B cell (primary cell): ENCODE measurements at regions not wholly inside any gene's neighbourhood (a gene's known extent, or its start where the extent isn't known, plus 50 kb on each side); places are given as distances from the start of the nearest gene placed in this dataset.

Source experiments
- ATAC-seq: fragments of 200-7000 bp; cut with Tn5 transposase; one replicate; pipeline ENCODE4 v1.10.0; 2021; ENCODE audit warnings: low read depth, mild to moderate bottlenecking, moderate number of reproducible peaks, moderate library complexity
- CTCF ChIA-PET: fragments of 350-600 bp; sonication (Branson Sonifier 250); formaldehyde crosslinking; loops from one replicate; lab custom pipeline; 2021; ENCODE audit warnings: antibody characterized with exemption, inconsistent platforms; lab: Charles Lee
- POLR2A ChIA-PET: fragments of 350-600 bp; sonication (Branson Sonifier 250); formaldehyde crosslinking; loops from one replicate; lab custom pipeline; 2021; ENCODE audit warnings: antibody characterized with exemption; lab: Charles Lee
- DNase-seq: peaks from one replicate; pipeline ENCODE4 v3.0.0; 2013
- H2AFZ ChIP-seq: 2 replicates; pipeline ENCODE4 v1.6.1; 2012; ENCODE audit warnings: mild to moderate bottlenecking, low read depth, low read length; ENCODE audit not compliant: insufficient read depth, poor library complexity, severe bottlenecking
- H3K27ac ChIP-seq, 2 donors: 1 replicate in 1 of 2; 2 replicates in 1 of 2; pipeline ENCODE4 v1.5.1; 2012 to 2013; ENCODE audit warnings: low read length in 2 of 2, mild to moderate bottlenecking in 2 of 2, moderate library complexity in 1 of 2
- H3K27me3 ChIP-seq, 4 experiments: fragments of 200-600 bp in 1 of 4; sonication (generic) in 1 of 4; replicated peaks in 1 of 4; 1 replicate in 2 of 4; 2 replicates in 2 of 4; pipeline versions ENCODE4 v1.6.1 to v1.7.0; 2013 to 2016; ENCODE audit warnings: low read length in 3 of 4, mild to moderate bottlenecking in 2 of 4, mixed read lengths in 1 of 4, moderate library complexity in 1 of 4; ENCODE audit not compliant: insufficient read depth in 4 of 4, control insufficient read depth in 3 of 4; ENCODE audit errors: control extremely low read depth in 1 of 4
- H3K36me3 ChIP-seq, 2 experiments: replicated peaks in 1 of 2; 1 replicate in 1 of 2; 2 replicates in 1 of 2; pipeline versions ENCODE4 v1.6.1 to v1.7.1; 2013; ENCODE audit warnings: low read length in 1 of 2; ENCODE audit not compliant: insufficient read depth in 2 of 2, control insufficient read depth in 1 of 2; ENCODE audit errors: control extremely low read depth in 1 of 2, extremely low read depth in 1 of 2
- H3K4me1 ChIP-seq, 2 donors: fragments of 200-600 bp in 1 of 2; sonication (generic) in 1 of 2; 1 replicate in 1 of 2; 2 replicates in 1 of 2; pipeline versions ENCODE4 v1.5.1 to v1.6.1; 2013 to 2017; ENCODE audit warnings: low read length in 2 of 2; ENCODE audit not compliant: control insufficient read depth in 2 of 2, insufficient read depth in 2 of 2
- H3K4me2 ChIP-seq: replicated peaks from 2 replicates; pipeline ENCODE3; 2012; ENCODE audit warnings: mild to moderate bottlenecking, low read depth, low read length; ENCODE audit not compliant: poor library complexity, severe bottlenecking
- H3K4me3 ChIP-seq, 5 experiments: fragments of 200-600 bp in 1 of 5; sonication (generic) in 1 of 5; 1 replicate in 3 of 5; 2 replicates in 2 of 5; pipeline versions ENCODE4 v1.5.1 to v1.7.0; 2011 to 2016; ENCODE audit warnings: low read length in 4 of 5, mild to moderate bottlenecking in 4 of 5, low read depth in 2 of 5, control low read depth in 1 of 5, moderate library complexity in 1 of 5; ENCODE audit not compliant: insufficient read depth in 1 of 5; ENCODE audit errors: control extremely low read depth in 1 of 5, extremely low read depth in 1 of 5
- H3K79me2 ChIP-seq: fragments of 200-600 bp; sonication (generic); one replicate; pipeline ENCODE4 v1.6.0; 2016; ENCODE audit warnings: low read length; ENCODE audit not compliant: control insufficient read depth, insufficient read depth
- H3K9ac ChIP-seq: fragments of 200-600 bp; sonication (generic); 2 replicates; pipeline ENCODE4 v1.6.1; 2017; ENCODE audit warnings: mild to moderate bottlenecking, low read length, moderate library complexity
- H3K9me3 ChIP-seq, 3 donors: one replicate each; pipeline versions ENCODE4 v1.6.1 to v1.7.1; 2013; ENCODE audit warnings: low read length in 2 of 3; ENCODE audit not compliant: control insufficient read depth in 2 of 3, insufficient read depth in 1 of 3; ENCODE audit errors: control extremely low read depth in 1 of 3
- H4K20me1 ChIP-seq: 2 replicates; pipeline ENCODE4 v1.6.0; 2012; ENCODE audit warnings: mild to moderate bottlenecking, low read length; ENCODE audit not compliant: insufficient read depth, control insufficient read depth, poor library complexity, severe bottlenecking
- H3K27ac Mint-ChIP-seq: one replicate; pipeline ENCODE4 v1.8.0; 2021; ENCODE audit warnings: mixed read lengths
- H3K27me3 Mint-ChIP-seq: one replicate; pipeline ENCODE4 v1.8.0; 2021; ENCODE audit warnings: mixed read lengths
- H3K4me1 Mint-ChIP-seq: one replicate; pipeline ENCODE4 v1.8.0; 2021; ENCODE audit warnings: mixed read lengths
- H3K4me3 Mint-ChIP-seq: one replicate; pipeline ENCODE4 v1.8.0; 2021; ENCODE audit warnings: mixed read lengths
- H3K9me3 Mint-ChIP-seq: one replicate; pipeline ENCODE4 v1.8.0; 2022; ENCODE audit warnings: mixed read lengths; ENCODE audit not compliant: insufficient read depth
- EZH2 ChIP-seq: IDR thresholded peaks from 2 replicates; pipeline ENCODE4 v1.6.1; 2012; ENCODE audit warnings: borderline replicate concordance, low read depth, mild to moderate bottlenecking, moderate library complexity, low read length; ENCODE audit not compliant: insufficient read depth, poor library complexity, severe bottlenecking
- WGBS: methylation state at CpG from one replicate; pipeline ENCODE4 v1.1.5; 2013; ENCODE audit warnings: missing lambda C conversion rate; ENCODE audit not compliant: insufficient coverage; 5-methylcytosine and 5-hydroxymethylcytosine counted together
- intact Hi-C: fragments of 100-400 bp; cut with micrococcal nuclease; formaldehyde crosslinking; loops from one replicate; pipeline ENCODE4 v1.10.0; 2022
- TF ChIP-seq, protein P1 (sequence below): fragments of 200-600 bp; IDR thresholded peaks from one replicate; pipeline ENCODE4 v1.8.0; 2022; ENCODE audit warnings: antibody characterized with exemption, mild to moderate bottlenecking

DNA sequence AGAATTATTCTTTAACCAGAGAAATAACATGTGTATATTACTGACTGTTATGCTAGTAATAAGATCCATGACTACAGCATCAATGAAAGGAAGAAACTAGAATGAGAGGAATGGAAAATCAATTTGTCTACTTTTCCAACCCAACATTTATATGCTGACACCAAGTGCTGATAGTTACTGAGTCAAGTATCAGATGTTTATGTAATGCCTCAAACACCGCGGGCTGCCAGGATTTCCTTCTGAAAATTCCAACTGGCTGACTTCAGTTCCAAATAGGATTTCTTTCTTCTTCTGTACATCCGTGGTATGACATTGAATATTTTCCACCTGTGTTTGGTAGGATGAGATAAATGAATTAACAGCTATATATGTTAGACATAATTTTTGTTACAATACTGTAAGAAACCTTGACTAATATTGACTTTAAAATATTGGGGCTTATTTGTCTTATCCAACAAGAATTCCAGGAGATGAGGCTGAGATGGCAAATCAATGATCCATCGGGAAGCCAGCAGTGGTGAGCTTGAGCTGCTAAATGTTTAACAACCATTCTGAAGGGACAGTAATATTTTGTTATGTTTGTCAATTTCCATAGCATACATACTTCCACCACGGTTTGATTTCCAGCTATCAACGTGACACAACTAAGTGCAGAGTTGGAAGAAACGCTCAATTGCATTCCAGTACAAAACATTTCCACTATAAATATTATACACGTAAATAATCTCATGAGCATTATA lies 435.2 kb upstream of the AUTS2 start:
- ATAC-seq (no peak), DNase-seq (no peak)
- ChIA-PET CTCF (no interaction called here), POLR2A (interaction anchor here (0.6 kb wide), 1 partner anchor 559 kb away, joined by 6 read pairs; no protein-coding TSS in a partner anchor)
- WGBS = no CpG with 5 or more reads among the region's 8 CpGs
- no peaks in the 10 kb centered on the region for H3K79me2 ChIP-seq
- H3K27ac ChIP-seq = no peak overlapping the region
- H3K4me2 ChIP-seq = no peak overlapping the region
- intact Hi-C loops = no loop called here
- no peak overlapping the region for H3K4me3 Mint-ChIP-seq
- H3K27me3 Mint-ChIP-seq = peaks cover 7% of the 10 kb centered on the region
- H3K4me3 ChIP-seq = no peak overlapping the region
- no peaks in the 10 kb centered on the region for H3K27me3 ChIP-seq
- no peak for TF ChIP-seq EZH2
- TF ChIP-seq, protein P1, sequence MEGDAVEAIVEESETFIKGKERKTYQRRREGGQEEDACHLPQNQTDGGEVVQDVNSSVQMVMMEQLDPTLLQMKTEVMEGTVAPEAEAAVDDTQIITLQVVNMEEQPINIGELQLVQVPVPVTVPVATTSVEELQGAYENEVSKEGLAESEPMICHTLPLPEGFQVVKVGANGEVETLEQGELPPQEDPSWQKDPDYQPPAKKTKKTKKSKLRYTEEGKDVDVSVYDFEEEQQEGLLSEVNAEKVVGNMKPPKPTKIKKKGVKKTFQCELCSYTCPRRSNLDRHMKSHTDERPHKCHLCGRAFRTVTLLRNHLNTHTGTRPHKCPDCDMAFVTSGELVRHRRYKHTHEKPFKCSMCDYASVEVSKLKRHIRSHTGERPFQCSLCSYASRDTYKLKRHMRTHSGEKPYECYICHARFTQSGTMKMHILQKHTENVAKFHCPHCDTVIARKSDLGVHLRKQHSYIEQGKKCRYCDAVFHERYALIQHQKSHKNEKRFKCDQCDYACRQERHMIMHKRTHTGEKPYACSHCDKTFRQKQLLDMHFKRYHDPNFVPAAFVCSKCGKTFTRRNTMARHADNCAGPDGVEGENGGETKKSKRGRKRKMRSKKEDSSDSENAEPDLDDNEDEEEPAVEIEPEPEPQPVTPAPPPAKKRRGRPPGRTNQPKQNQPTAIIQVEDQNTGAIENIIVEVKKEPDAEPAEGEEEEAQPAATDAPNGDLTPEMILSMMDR = no peak
- no peaks in the 10 kb centered on the region for H3K4me1 Mint-ChIP-seq
- H4K20me1 ChIP-seq = no peaks in the 10 kb centered on the region
- H3K36me3 ChIP-seq = no peaks in the 10 kb centered on the region
- H3K9me3 ChIP-seq = no peaks in the 10 kb centered on the region
- no peaks in the 10 kb centered on the region for H3K4me1 ChIP-seq
- H3K9me3 Mint-ChIP-seq = no peaks in the 10 kb centered on the region
- H3K9ac ChIP-seq = no peak overlapping the region
- no peak overlapping the region for H3K27ac Mint-ChIP-seq
- no peak overlapping the region for H2AFZ ChIP-seq

DNA sequence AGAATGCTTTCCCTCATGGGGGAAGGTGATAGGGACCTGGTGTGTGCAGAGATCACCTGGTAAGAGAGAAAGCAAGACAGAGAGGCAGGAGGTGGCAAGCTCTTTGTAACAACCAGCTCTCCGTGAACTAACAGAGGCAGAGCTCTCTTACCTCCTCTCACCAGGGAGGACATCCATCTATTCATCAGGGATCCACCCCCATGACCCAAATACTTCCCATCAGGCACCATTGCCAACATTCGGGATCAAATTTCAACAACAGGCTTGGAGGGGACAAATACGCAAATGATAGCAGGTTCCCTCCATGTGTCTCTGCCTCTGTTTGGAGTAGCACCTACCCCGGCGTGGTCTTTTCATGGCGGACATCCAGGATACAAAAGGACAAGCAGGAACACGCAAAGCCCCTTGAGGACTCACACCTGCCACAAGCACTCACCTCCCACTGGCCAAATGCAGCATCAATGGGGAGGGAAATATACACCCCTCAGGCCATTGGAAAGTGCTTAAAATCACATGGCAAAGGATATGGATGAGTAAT lies 431.2 kb upstream of the AUTS2 start:
- Histone ChIP-seq H3K9me3 (no peaks in the 10 kb centered on the region), H3K4me3 (no peak overlapping the region), H2AFZ (no peak overlapping the region), H3K9ac (no peak overlapping the region), H3K79me2 (no peaks in the 10 kb centered on the region), H3K36me3 (no peaks in the 10 kb centered on the region), H3K27me3 (no peaks in the 10 kb centered on the region), H3K27ac (no peak overlapping the region), H4K20me1 (no peaks in the 10 kb centered on the region), H3K4me1 (no peaks in the 10 kb centered on the region), H3K4me2 (no peak overlapping the region)
- intact Hi-C loops = no loop called here
- ATAC-seq (no peak), DNase-seq (no peak)
- H3K27me3 Mint-ChIP-seq = no peaks in the 10 kb centered on the region
- TF ChIP-seq EZH2 = no peak
- TF ChIP-seq, protein P1 = no peak
- ChIA-PET CTCF (no interaction called here), POLR2A (no interaction called here)
- H3K9me3 Mint-ChIP-seq = no peaks in the 10 kb centered on the region
- 100% methylated on average over 5 of the region's 7 CpGs for WGBS
- H3K4me1 Mint-ChIP-seq = no peaks in the 10 kb centered on the region
- no peak overlapping the region for H3K4me3 Mint-ChIP-seq
- H3K27ac Mint-ChIP-seq = no peak overlapping the region
